HepG2 (cell line): ENCODE measurements at regions not wholly inside any gene's neighbourhood (a gene's known extent, or its start where the extent isn't known, plus 50 kb on each side); places are given as distances from the start of the nearest gene placed in this dataset.

Source experiments
- ATAC-seq: fragments of 200-7000 bp; cut with Tn5 transposase; 3 replicates; pipeline ENCODE4 v1.9.1; 2020; ENCODE audit warnings: mild to moderate bottlenecking, moderate library complexity
- BruUV-seq: library from RNA; stranded (reverse); fragments of 400-500 nt; replicated peaks from 2 replicates; lab custom pipeline; 2021; lab: Mats Ljungman, UMichigan
- CTCF ChIA-PET: fragments of 300-600 bp; formaldehyde crosslinking; extraction: SDS; loops from one replicate; lab custom pipeline; 2021; ENCODE audit warnings: low total read pairs, inconsistent platforms, low intra/inter-chr PET ratio; lab: Yijun Ruan, JAX
- POLR2A ChIA-PET: fragments of 350-600 bp; sonication (Branson Sonifier 250); formaldehyde crosslinking; loops from one replicate; lab custom pipeline; 2020; ENCODE audit warnings: antibody characterized with exemption, inconsistent platforms; lab: Yijun Ruan, JAX
- DNase-seq: peaks from one replicate; pipeline ENCODE4 v3.0.0-alpha.2; 2015; ENCODE audit warnings: low spot score
- FAIRE-seq: peaks from 3 replicates; lab custom pipeline; 2011; peaks lifted over from hg19 to GRCh38; lab: Jason Lieb, UNC
- H2AFZ ChIP-seq: one replicate; pipeline ENCODE4 v1.6.1; 2011; ENCODE audit warnings: low read length, inconsistent platforms
- H3K27ac ChIP-seq: fragments of 300-600 bp; 3 replicates; pipeline ENCODE4 v1.8.0; 2011; ENCODE audit warnings: mixed run types, mild to moderate bottlenecking, mixed read lengths, low read length, inconsistent platforms; ENCODE audit not compliant: insufficient read depth; ENCODE audit errors: extremely low read length
- H3K27me3 ChIP-seq, 2 experiments: fragments of 200-600 bp in 1 of 2; 2 replicates in 1 of 2; 3 replicates in 1 of 2; pipeline versions ENCODE4 v1.6.0 to v1.8.0; 2011; ENCODE audit warnings: low read length in 2 of 2, mild to moderate bottlenecking in 2 of 2, moderate library complexity in 2 of 2, inconsistent platforms in 1 of 2; ENCODE audit not compliant: insufficient read depth in 2 of 2, control insufficient read depth in 1 of 2
- H3K36me3 ChIP-seq, 2 experiments: fragments of 200-600 bp in 1 of 2; replicated peaks in 1 of 2; 2 replicates in 1 of 2; 3 replicates in 1 of 2; pipeline versions ENCODE4 v1.5.1 to v1.8.0; 2011; ENCODE audit warnings: low read length in 2 of 2, inconsistent platforms in 1 of 2; ENCODE audit not compliant: insufficient read depth in 2 of 2, control insufficient read depth in 1 of 2
- H3K4me1 ChIP-seq: 2 replicates; pipeline ENCODE4 v1.5.1; 2012; ENCODE audit warnings: low read length, inconsistent platforms; ENCODE audit not compliant: insufficient read depth
- H3K4me2 ChIP-seq: 2 replicates; pipeline ENCODE4 v1.6.0; 2011; ENCODE audit warnings: low read depth, low read length, inconsistent platforms
- H3K4me3 ChIP-seq, 3 experiments: fragments of 200-600 bp in 1 of 3; sonication (generic), shearing (Covaris generic) in 1 of 3; replicated peaks in 1 of 3; 2 replicates each; pipeline ENCODE4 v1.5.1; 2011 to 2016; ENCODE audit warnings: low read length in 3 of 3, inconsistent platforms in 2 of 3, low read depth in 2 of 3, mild to moderate bottlenecking in 2 of 3, control low read depth in 1 of 3, mixed read lengths in 1 of 3; ENCODE audit not compliant: insufficient read depth in 1 of 3
- H3K79me2 ChIP-seq: one replicate; pipeline ENCODE4 v1.6.1; 2011; ENCODE audit warnings: low read length, inconsistent platforms; ENCODE audit not compliant: insufficient read depth
- H3K9ac ChIP-seq: 2 replicates; pipeline ENCODE4 v1.6.0; 2011; ENCODE audit warnings: mild to moderate bottlenecking, low read depth, low read length, inconsistent platforms; ENCODE audit not compliant: insufficient read depth
- H3K9me3 ChIP-seq: 2 replicates; pipeline ENCODE4 v1.5.1; 2012; ENCODE audit warnings: mild to moderate bottlenecking, low read length
- H4K20me1 ChIP-seq: 2 replicates; pipeline ENCODE4 v1.6.0; 2011; ENCODE audit warnings: inconsistent platforms, mild to moderate bottlenecking, low read length, moderate library complexity; ENCODE audit not compliant: insufficient read depth
- DNMT1 ChIP-seq: sonication (generic); formaldehyde crosslinking; IDR thresholded peaks from 2 replicates; pipeline ENCODE4 v1.5.1; 2020; ENCODE audit warnings: mild to moderate bottlenecking, missing genetic modification reagents
- E2F1 ChIP-seq: sonication (generic); formaldehyde crosslinking; IDR thresholded peaks from 2 replicates; pipeline ENCODE4 v1.5.0; 2020; ENCODE audit warnings: missing genetic modification reagents
- FOXA3 ChIP-seq: IDR thresholded peaks from 2 replicates; pipeline ENCODE4 v1.6.1; 2016; ENCODE audit warnings: missing genetic modification reagents, missing compliant biosample characterization
- SMARCE1 ChIP-seq: fragments of 450-650 bp; IDR thresholded peaks from 2 replicates; pipeline ENCODE4 v1.6.1; 2017; ENCODE audit warnings: borderline replicate concordance
- SP5 ChIP-seq: IDR thresholded peaks from 2 replicates; pipeline ENCODE4 v1.6.1; 2016; ENCODE audit warnings: low read depth, borderline replicate concordance
- STAT5B ChIP-seq: sonication (generic); formaldehyde crosslinking; IDR thresholded peaks from 2 replicates; pipeline ENCODE4 v1.4.0; 2020; ENCODE audit warnings: missing genetic modification reagents
- TBX3 ChIP-seq: fragments of 450-650 bp; IDR thresholded peaks from 2 replicates; pipeline ENCODE4 v1.6.1; 2017; ENCODE audit warnings: antibody characterized with exemption, mild to moderate bottlenecking, inconsistent platforms, borderline replicate concordance
- ZBTB10 ChIP-seq: sonication (generic); formaldehyde crosslinking; IDR thresholded peaks from 2 replicates; pipeline ENCODE4 v1.4.0; 2020; ENCODE audit warnings: missing genetic modification reagents, borderline replicate concordance
- ZBTB42 ChIP-seq: sonication (generic); formaldehyde crosslinking; IDR thresholded peaks from 2 replicates; pipeline ENCODE4 v1.5.0; 2020; ENCODE audit warnings: mild to moderate bottlenecking, missing genetic modification reagents
- ZNF256 ChIP-seq: sonication (generic); formaldehyde crosslinking; conservative IDR thresholded peaks from 2 replicates; pipeline ENCODE4 v1.4.0; 2020; ENCODE audit warnings: missing genetic modification reagents
- ZNF615 ChIP-seq: sonication (generic); formaldehyde crosslinking; IDR thresholded peaks from 2 replicates; pipeline ENCODE4 v1.5.0; 2020; ENCODE audit warnings: mild to moderate bottlenecking, missing genetic modification reagents, borderline replicate concordance
- WGBS: methylation state at CpG from one replicate; pipeline ENCODE4 v1.1.6; 2017; ENCODE audit warnings: low lambda C conversion rate; 5-methylcytosine and 5-hydroxymethylcytosine counted together
- in situ Hi-C: cut with HindIII; loops from 2 replicates; pipeline ENCODE4 v1.10.0; 2017; ENCODE audit warnings: low pct_unique_long_range_greater_than_20kb; ENCODE audit not compliant: extremely low pct_ligation_motif_present
- intact Hi-C: fragments of 100-400 bp; cut with micrococcal nuclease; formaldehyde crosslinking; loops from one replicate; pipeline ENCODE4 v1.10.0; 2022; ENCODE audit not compliant: unreplicated experiment

GRCh38 chr2:11955884-11956291, 209.5 kb downstream of the LPIN1 start:
- WGBS = 24% methylated on average over 9 of the region's 9 CpGs
- POLR2A ChIA-PET = no interaction called here

GRCh38 chr2:11962707-11963328, 216.4 kb downstream of the LPIN1 start:
- Histone ChIP-seq H3K4me3 (no peak overlapping the region), H3K79me2 (no peaks in the 10 kb centered on the region), H3K27me3 (peaks cover 0 to 11% of the 10 kb centered on the region in 2 experiments; a peak in 1 of 5 replicates), H3K4me2 (no peak overlapping the region), H3K9ac (no peak overlapping the region), H2AFZ (no peak overlapping the region), H3K9me3 (no peaks in the 10 kb centered on the region), H4K20me1 (no peaks in the 10 kb centered on the region), H3K27ac (no peak overlapping the region), H3K36me3 (no peaks in the 10 kb centered on the region), H3K4me1 (no peaks in the 10 kb centered on the region)
- FAIRE-seq (no peak), ATAC-seq (no peak), DNase-seq (no peak)
- ChIA-PET CTCF (no interaction called here), POLR2A (no interaction called here)
- BruUV-seq = no TSS peak
- intact Hi-C loops (no loop called here), in situ Hi-C loops (no loop called here)
- WGBS = 41% methylated on average over 10 of the region's 10 CpGs
- TF ChIP-seq ZBTB10 (CRISPR knock-in tag) (no peak), SMARCE1 (no peak), STAT5B (CRISPR knock-in tag) (no peak), ZBTB42 (CRISPR knock-in tag) (no peak), TBX3 (no peak)

More at GRCh38 chr2:11955884-11956291, 209.5 kb downstream of the LPIN1 start:
- no TSS peak for BruUV-seq
- 0 out of 5 replicates have a peak, but pooled peaks cover 0 to 5% of the 10 kb centered on the region in 2 experiments for H3K27me3 ChIP-seq
- TF ChIP-seq FOXA3 (CRISPR knock-in tag) = no peak
- no peak for TF ChIP-seq SMARCE1
- no peak for TF ChIP-seq ZNF615 (CRISPR knock-in tag)
- no peak for TF ChIP-seq SP5 (CRISPR knock-in tag)
- no peak for TF ChIP-seq E2F1 (CRISPR knock-in tag)
- TF ChIP-seq ZNF256 (CRISPR knock-in tag) = no peak
- no peak for TF ChIP-seq DNMT1 (CRISPR knock-in tag)
- TF ChIP-seq, all 625 proteins: peak for 0
- H3K79me2 ChIP-seq = no peaks in the 10 kb centered on the region
- DNase-seq (no peak), FAIRE-seq (no peak), ATAC-seq (no peak)
- H2AFZ ChIP-seq = no peak overlapping the region
- H3K9ac ChIP-seq = no peak overlapping the region
- no peaks in the 10 kb centered on the region for H3K36me3 ChIP-seq
- H4K20me1 ChIP-seq = no peaks in the 10 kb centered on the region
- H3K9me3 ChIP-seq = no peaks in the 10 kb centered on the region
- CTCF ChIA-PET = no interaction called here
- in situ Hi-C loops = no loop called here
- H3K27ac ChIP-seq = no peak overlapping the region
- H3K4me2 ChIP-seq = no peak overlapping the region
- H3K4me3 ChIP-seq = no peak overlapping the region
- intact Hi-C loops = no loop called here
- no peaks in the 10 kb centered on the region for H3K4me1 ChIP-seq
